SK-N-SH treated with all-trans-retinoic acid at 6 μM for 48 hours (cell line): ENCODE measurements at regions not wholly inside any gene's neighbourhood (a gene's known extent, or its start where the extent isn't known, plus 50 kb on each side); places are given as distances from the start of the nearest gene placed in this dataset.

Experiments
- CREB5 ChIP-seq: fragments of 250-450 bp; sonication (Bioruptor Pico); IDR thresholded peaks from 2 replicates; pipeline ENCODE4 v1.5.1; 2020; ENCODE audit warnings: low read depth, mild to moderate bottlenecking, moderate library complexity
- PPARA ChIP-seq: fragments of 250-450 bp; sonication (Bioruptor Pico); IDR thresholded peaks from 2 replicates; pipeline ENCODE4 v1.5.0; 2020; ENCODE audit warnings: mild to moderate bottlenecking, borderline replicate concordance

- TF ChIP-seq PPARA (CRISPR knock-in tag) (no peak), CREB5 (CRISPR knock-in tag) (no peak)
These were observed 97.8 kb upstream of the SLC28A3 start for GRCh38 chr9:84438391-84438790.
